ENCODE measurements at regions not wholly inside any gene's neighbourhood (a gene's known extent, or its start where the extent isn't known, plus 50 kb on each side); places are given as distances from the start of the nearest gene placed in this dataset.
A peak's percentile ranks its signal among the peaks of the same experiment; 100 is the strongest.
"Not testable (repeated sequence)": the region's sequence is repeated elsewhere in the genome, so short reads cannot be mapped to it uniquely, and the experiment has no call there.

GRCh38 chr2:2777213-2777612 lies 446.1 kb upstream of the MYT1L start:
- Histone ChIP-seq H3K4me3 (ENCODE audit: low read depth in 1 of 5, low read length in 5 of 5) (no peak overlapping the region), H3K36me3 (ENCODE audit: control insufficient read depth in 5 of 5, insufficient read depth in 5 of 5, low read length in 5 of 5) (no peaks in the 10 kb centered on the region), H3K27me3 (ENCODE audit: control insufficient read depth in 5 of 5, insufficient read depth in 4 of 5, low read length in 5 of 5) (no peaks in the 10 kb centered on the region), H3K4me1 (ENCODE audit: control insufficient read depth in 5 of 5, insufficient read depth in 5 of 5, low read length in 5 of 5) (peaks cover 0 to 5% (median 0%) of the 10 kb centered on the region in 5 donors), H3K9me3 (ENCODE audit: control insufficient read depth in 5 of 5, low read length in 5 of 5) (peaks cover 0 to 5% (median 0%) of the 10 kb centered on the region in 5 donors), H3K27ac (ENCODE audit: low read depth, low read length) (no peak overlapping the region), H3K9ac (ENCODE audit: low read length in 5 of 5) (no peak overlapping the region)

GRCh38 chr2:2775018-2775417 lies 443.9 kb upstream of the MYT1L start:
- H3K27ac ChIP-seq (ENCODE audit: low read depth, low read length): no peak overlapping the region
- H3K4me1 ChIP-seq (ENCODE audit: control insufficient read depth in 5 of 5, insufficient read depth in 5 of 5, low read length in 5 of 5): peaks cover 0 to 4% (median 3%) of the 10 kb centered on the region in 5 donors
- H3K27me3 ChIP-seq (ENCODE audit: control insufficient read depth in 5 of 5, insufficient read depth in 4 of 5, low read length in 5 of 5): peaks cover 0 to 3% (median 0%) of the 10 kb centered on the region in 5 donors
- H3K9me3 ChIP-seq (ENCODE audit: control insufficient read depth in 5 of 5, low read length in 5 of 5): peaks cover 0 to 3% (median 0%) of the 10 kb centered on the region in 5 donors
- H3K36me3 ChIP-seq (ENCODE audit: control insufficient read depth in 5 of 5, insufficient read depth in 5 of 5, low read length in 5 of 5): no peaks in the 10 kb centered on the region
- H3K4me3 ChIP-seq (ENCODE audit: low read depth in 1 of 5, low read length in 5 of 5): no peak overlapping the region
- H3K9ac ChIP-seq (ENCODE audit: low read length in 5 of 5): no peak overlapping the region

- Histone ChIP-seq H3K27ac (ENCODE audit: low read depth, low read length) (no peak overlapping the region), H3K36me3 (ENCODE audit: control insufficient read depth in 5 of 5, insufficient read depth in 5 of 5, low read length in 5 of 5) (no peaks in the 10 kb centered on the region), H3K27me3 (ENCODE audit: control insufficient read depth in 5 of 5, insufficient read depth in 4 of 5, low read length in 5 of 5) (peaks cover 0 to 3% (median 0%) of the 10 kb centered on the region in 5 donors), H3K9ac (ENCODE audit: low read length in 5 of 5) (no peak overlapping the region), H3K9me3 (ENCODE audit: control insufficient read depth in 5 of 5, low read length in 5 of 5) (no peaks in the 10 kb centered on the region), H3K4me3 (ENCODE audit: low read depth in 1 of 5, low read length in 5 of 5) (no peak overlapping the region), H3K4me1 (ENCODE audit: control insufficient read depth in 5 of 5, insufficient read depth in 5 of 5, low read length in 5 of 5) (peaks cover 0 to 14% (median 12%) of the 10 kb centered on the region in 5 donors)
Measured at GRCh38 chr2:2773692-2774091, 442.6 kb upstream of the MYT1L start.

- H3K27me3 ChIP-seq (ENCODE audit: control insufficient read depth in 5 of 5, insufficient read depth in 4 of 5, low read length in 5 of 5); H3K4me3 ChIP-seq (ENCODE audit: low read depth in 1 of 5, low read length in 5 of 5); H3K9me3 ChIP-seq (ENCODE audit: control insufficient read depth in 5 of 5, low read length in 5 of 5); H3K36me3 ChIP-seq (ENCODE audit: control insufficient read depth in 5 of 5, insufficient read depth in 5 of 5, low read length in 5 of 5); H3K27ac ChIP-seq (ENCODE audit: low read depth, low read length); H3K9ac ChIP-seq (ENCODE audit: low read length in 5 of 5): not testable (repeated sequence)
- H3K4me1 ChIP-seq (ENCODE audit: control insufficient read depth in 5 of 5, insufficient read depth in 5 of 5, low read length in 5 of 5): peaks cover 2 to 14% (median 12%) of the 10 kb centered on the region in 5 donors
Measured at GRCh38 chr2:2773080-2773479, 442.0 kb upstream of the MYT1L start.

- H3K27ac ChIP-seq (ENCODE audit: low read depth, low read length): no peak overlapping the region
- no peak overlapping the region for H3K9ac ChIP-seq (ENCODE audit: low read length in 5 of 5)
- H3K27me3 ChIP-seq (ENCODE audit: control insufficient read depth in 5 of 5, insufficient read depth in 4 of 5, low read length in 5 of 5): peaks cover 0 to 3% (median 0%) of the 10 kb centered on the region in 5 donors
- H3K4me3 ChIP-seq (ENCODE audit: low read depth in 1 of 5, low read length in 5 of 5): no peak overlapping the region
- peaks cover 2 to 14% (median 12%) of the 10 kb centered on the region in 5 donors for H3K4me1 ChIP-seq (ENCODE audit: control insufficient read depth in 5 of 5, insufficient read depth in 5 of 5, low read length in 5 of 5)
- H3K9me3 ChIP-seq (ENCODE audit: control insufficient read depth in 5 of 5, low read length in 5 of 5): no peaks in the 10 kb centered on the region
- H3K36me3 ChIP-seq (ENCODE audit: control insufficient read depth in 5 of 5, insufficient read depth in 5 of 5, low read length in 5 of 5): no peaks in the 10 kb centered on the region
Measured at GRCh38 chr2:2771721-2772411, 440.8 kb upstream of the MYT1L start.

- no peaks in the 10 kb centered on the region for H3K9me3 ChIP-seq (ENCODE audit: control insufficient read depth in 5 of 5, low read length in 5 of 5)
- peaks cover 2 to 22% (median 20%) of the 10 kb centered on the region in 5 donors for H3K4me1 ChIP-seq (ENCODE audit: control insufficient read depth in 5 of 5, insufficient read depth in 5 of 5, low read length in 5 of 5)
- no peak overlapping the region for H3K9ac ChIP-seq (ENCODE audit: low read length in 5 of 5)
- H3K27me3 ChIP-seq (ENCODE audit: control insufficient read depth in 5 of 5, insufficient read depth in 4 of 5, low read length in 5 of 5): peaks cover 0 to 3% (median 0%) of the 10 kb centered on the region in 5 donors
- H3K36me3 ChIP-seq (ENCODE audit: control insufficient read depth in 5 of 5, insufficient read depth in 5 of 5, low read length in 5 of 5): no peaks in the 10 kb centered on the region
- H3K27ac ChIP-seq (ENCODE audit: low read depth, low read length): no peak overlapping the region
- peak overlapping the region in 1 of 5 donors; percentile 16 for H3K4me3 ChIP-seq (ENCODE audit: low read depth in 1 of 5, low read length in 5 of 5)
Measured at GRCh38 chr2:2769481-2770431, 438.7 kb upstream of the MYT1L start.

- Histone ChIP-seq H3K4me3 (ENCODE audit: low read depth in 1 of 5, low read length in 5 of 5) (no peak overlapping the region), H3K9ac (ENCODE audit: low read length in 5 of 5) (no peak overlapping the region), H3K4me1 (ENCODE audit: control insufficient read depth in 5 of 5, insufficient read depth in 5 of 5, low read length in 5 of 5) (peaks cover 2 to 35% (median 33%) of the 10 kb centered on the region in 5 donors), H3K36me3 (ENCODE audit: control insufficient read depth in 5 of 5, insufficient read depth in 5 of 5, low read length in 5 of 5) (no peaks in the 10 kb centered on the region), H3K9me3 (ENCODE audit: control insufficient read depth in 5 of 5, low read length in 5 of 5) (no peaks in the 10 kb centered on the region), H3K27me3 (ENCODE audit: control insufficient read depth in 5 of 5, insufficient read depth in 4 of 5, low read length in 5 of 5) (peaks cover 0 to 3% (median 0%) of the 10 kb centered on the region in 5 donors), H3K27ac (ENCODE audit: low read depth, low read length) (no peak overlapping the region)
Measured at GRCh38 chr2:2768476-2768875, 437.4 kb upstream of the MYT1L start.

GRCh38 chr2:2767837-2768236 lies 436.8 kb upstream of the MYT1L start:
- Histone ChIP-seq H3K27me3 (ENCODE audit: control insufficient read depth in 5 of 5, insufficient read depth in 4 of 5, low read length in 5 of 5) (peaks cover 0 to 3% (median 0%) of the 10 kb centered on the region in 5 donors), H3K27ac (ENCODE audit: low read depth, low read length) (no peak overlapping the region)

GRCh38 chr2:2765839-2766495 lies 434.9 kb upstream of the MYT1L start:
- no peaks in the 10 kb centered on the region for H3K27me3 ChIP-seq (ENCODE audit: control insufficient read depth in 5 of 5, insufficient read depth in 4 of 5, low read length in 5 of 5)

More at GRCh38 chr2:2767837-2768236, 436.8 kb upstream of the MYT1L start:
- no peak overlapping the region for H3K4me3 ChIP-seq (ENCODE audit: low read depth in 1 of 5, low read length in 5 of 5)
- peaks cover 4 to 41% (median 39%) of the 10 kb centered on the region in 5 donors for H3K4me1 ChIP-seq (ENCODE audit: control insufficient read depth in 5 of 5, insufficient read depth in 5 of 5, low read length in 5 of 5)
- H3K36me3 ChIP-seq (ENCODE audit: control insufficient read depth in 5 of 5, insufficient read depth in 5 of 5, low read length in 5 of 5): no peaks in the 10 kb centered on the region
- no peak overlapping the region for H3K9ac ChIP-seq (ENCODE audit: low read length in 5 of 5)
- no peaks in the 10 kb centered on the region for H3K9me3 ChIP-seq (ENCODE audit: control insufficient read depth in 5 of 5, low read length in 5 of 5)

More at GRCh38 chr2:2765839-2766495, 434.9 kb upstream of the MYT1L start:
- Histone ChIP-seq H3K27ac (ENCODE audit: low read depth, low read length) (no peak overlapping the region), H3K36me3 (ENCODE audit: control insufficient read depth in 5 of 5, insufficient read depth in 5 of 5, low read length in 5 of 5) (no peaks in the 10 kb centered on the region), H3K4me3 (ENCODE audit: low read depth in 1 of 5, low read length in 5 of 5) (no peak overlapping the region), H3K4me1 (ENCODE audit: control insufficient read depth in 5 of 5, insufficient read depth in 5 of 5, low read length in 5 of 5) (peaks cover 4 to 45% (median 39%) of the 10 kb centered on the region in 5 donors), H3K9me3 (ENCODE audit: control insufficient read depth in 5 of 5, low read length in 5 of 5) (peaks cover 0 to 4% (median 3%) of the 10 kb centered on the region in 5 donors), H3K9ac (ENCODE audit: low read length in 5 of 5) (no peak overlapping the region)
